SK-N-SH (cell line): ENCODE measurements at regions not wholly inside any gene's neighbourhood (a gene's known extent, or its start where the extent isn't known, plus 50 kb on each side); places are given as distances from the start of the nearest gene placed in this dataset.

Experiments
- EP300 ChIP-seq, 2 experiments: IDR thresholded peaks; 2 replicates each; pipeline versions ENCODE4 v1.4.0 to v1.6.1; 2012; ENCODE audit warnings: borderline replicate concordance in 1 of 2, low read depth in 1 of 2, low read length in 1 of 2
- RFX5 ChIP-seq: IDR thresholded peaks from 2 replicates; pipeline ENCODE4 v1.6.1; 2012; ENCODE audit warnings: mild to moderate bottlenecking, improper control_type of control experiment, low read length
- TF ChIP-seq, protein P1 (sequence below): IDR thresholded peaks from 2 replicates; pipeline ENCODE4 v1.6.1; 2012; ENCODE audit warnings: mild to moderate bottlenecking, low read depth, low read length, moderate library complexity
- TF ChIP-seq, protein P2 (sequence below): fragments of 200-600 bp; sonication (generic); IDR thresholded peaks from 2 replicates; pipeline ENCODE4 v1.6.1; 2017; ENCODE audit warnings: antibody characterized with exemption, mild to moderate bottlenecking, moderate library complexity

- TF ChIP-seq EP300 (IDR thresholded peaks at IDR 0.05; ENCODE audit: borderline replicate concordance in 1 of 2, low read depth in 1 of 2, low read length in 1 of 2) = no peak
- TF ChIP-seq, protein P1, sequence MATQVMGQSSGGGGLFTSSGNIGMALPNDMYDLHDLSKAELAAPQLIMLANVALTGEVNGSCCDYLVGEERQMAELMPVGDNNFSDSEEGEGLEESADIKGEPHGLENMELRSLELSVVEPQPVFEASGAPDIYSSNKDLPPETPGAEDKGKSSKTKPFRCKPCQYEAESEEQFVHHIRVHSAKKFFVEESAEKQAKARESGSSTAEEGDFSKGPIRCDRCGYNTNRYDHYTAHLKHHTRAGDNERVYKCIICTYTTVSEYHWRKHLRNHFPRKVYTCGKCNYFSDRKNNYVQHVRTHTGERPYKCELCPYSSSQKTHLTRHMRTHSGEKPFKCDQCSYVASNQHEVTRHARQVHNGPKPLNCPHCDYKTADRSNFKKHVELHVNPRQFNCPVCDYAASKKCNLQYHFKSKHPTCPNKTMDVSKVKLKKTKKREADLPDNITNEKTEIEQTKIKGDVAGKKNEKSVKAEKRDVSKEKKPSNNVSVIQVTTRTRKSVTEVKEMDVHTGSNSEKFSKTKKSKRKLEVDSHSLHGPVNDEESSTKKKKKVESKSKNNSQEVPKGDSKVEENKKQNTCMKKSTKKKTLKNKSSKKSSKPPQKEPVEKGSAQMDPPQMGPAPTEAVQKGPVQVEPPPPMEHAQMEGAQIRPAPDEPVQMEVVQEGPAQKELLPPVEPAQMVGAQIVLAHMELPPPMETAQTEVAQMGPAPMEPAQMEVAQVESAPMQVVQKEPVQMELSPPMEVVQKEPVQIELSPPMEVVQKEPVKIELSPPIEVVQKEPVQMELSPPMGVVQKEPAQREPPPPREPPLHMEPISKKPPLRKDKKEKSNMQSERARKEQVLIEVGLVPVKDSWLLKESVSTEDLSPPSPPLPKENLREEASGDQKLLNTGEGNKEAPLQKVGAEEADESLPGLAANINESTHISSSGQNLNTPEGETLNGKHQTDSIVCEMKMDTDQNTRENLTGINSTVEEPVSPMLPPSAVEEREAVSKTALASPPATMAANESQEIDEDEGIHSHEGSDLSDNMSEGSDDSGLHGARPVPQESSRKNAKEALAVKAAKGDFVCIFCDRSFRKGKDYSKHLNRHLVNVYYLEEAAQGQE = no peak
- TF ChIP-seq, protein P2, sequence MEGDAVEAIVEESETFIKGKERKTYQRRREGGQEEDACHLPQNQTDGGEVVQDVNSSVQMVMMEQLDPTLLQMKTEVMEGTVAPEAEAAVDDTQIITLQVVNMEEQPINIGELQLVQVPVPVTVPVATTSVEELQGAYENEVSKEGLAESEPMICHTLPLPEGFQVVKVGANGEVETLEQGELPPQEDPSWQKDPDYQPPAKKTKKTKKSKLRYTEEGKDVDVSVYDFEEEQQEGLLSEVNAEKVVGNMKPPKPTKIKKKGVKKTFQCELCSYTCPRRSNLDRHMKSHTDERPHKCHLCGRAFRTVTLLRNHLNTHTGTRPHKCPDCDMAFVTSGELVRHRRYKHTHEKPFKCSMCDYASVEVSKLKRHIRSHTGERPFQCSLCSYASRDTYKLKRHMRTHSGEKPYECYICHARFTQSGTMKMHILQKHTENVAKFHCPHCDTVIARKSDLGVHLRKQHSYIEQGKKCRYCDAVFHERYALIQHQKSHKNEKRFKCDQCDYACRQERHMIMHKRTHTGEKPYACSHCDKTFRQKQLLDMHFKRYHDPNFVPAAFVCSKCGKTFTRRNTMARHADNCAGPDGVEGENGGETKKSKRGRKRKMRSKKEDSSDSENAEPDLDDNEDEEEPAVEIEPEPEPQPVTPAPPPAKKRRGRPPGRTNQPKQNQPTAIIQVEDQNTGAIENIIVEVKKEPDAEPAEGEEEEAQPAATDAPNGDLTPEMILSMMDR = no peak
- TF ChIP-seq RFX5 = no peak
These were observed 69.2 kb upstream of the GRK3 start for GRCh38 chr22:25495285-25495684.
